ENCODE measurements at regions not wholly inside any gene's neighbourhood (a gene's known extent, or its start where the extent isn't known, plus 50 kb on each side); places are given as distances from the start of the nearest gene placed in this dataset.

- Histone ChIP-seq H3K27me3 (ENCODE audit: low read length) (no peaks in the 10 kb centered on the region), H3K9me3 (ENCODE audit: insufficient read depth, low read length) (no peaks in the 10 kb centered on the region), H3F3A (ENCODE audit: insufficient read depth) (no peaks in the 10 kb centered on the region), H3K79me2 (ENCODE audit: insufficient read depth, low read length) (no peaks in the 10 kb centered on the region), H3K4me2 (ENCODE audit: low read depth, low read length, poor library complexity, severe bottlenecking) (no peak overlapping the region), H3K4me3 (ENCODE audit: insufficient read depth, low read length, poor library complexity, severe bottlenecking) (no peak overlapping the region), H3K9ac (ENCODE audit: low read length) (no peak overlapping the region), H3K9me2 (replicated peaks; ENCODE audit: insufficient read depth, low read length) (no peaks in the 10 kb centered on the region), H4K20me1 (ENCODE audit: low read depth, low read length) (no peaks in the 10 kb centered on the region), H3K36me3 (ENCODE audit: low read length) (no peaks in the 10 kb centered on the region), H3K27ac (ENCODE audit: low read depth, low read length) (no peak overlapping the region), H2AFZ (ENCODE audit: low read depth, low read length, severe bottlenecking) (no peak overlapping the region)
- no peak for TF ChIP-seq EZH2phosphoT487 (conservative IDR thresholded peaks at IDR 0.05; ENCODE audit: low read length)
- TF ChIP-seq, protein P1, sequence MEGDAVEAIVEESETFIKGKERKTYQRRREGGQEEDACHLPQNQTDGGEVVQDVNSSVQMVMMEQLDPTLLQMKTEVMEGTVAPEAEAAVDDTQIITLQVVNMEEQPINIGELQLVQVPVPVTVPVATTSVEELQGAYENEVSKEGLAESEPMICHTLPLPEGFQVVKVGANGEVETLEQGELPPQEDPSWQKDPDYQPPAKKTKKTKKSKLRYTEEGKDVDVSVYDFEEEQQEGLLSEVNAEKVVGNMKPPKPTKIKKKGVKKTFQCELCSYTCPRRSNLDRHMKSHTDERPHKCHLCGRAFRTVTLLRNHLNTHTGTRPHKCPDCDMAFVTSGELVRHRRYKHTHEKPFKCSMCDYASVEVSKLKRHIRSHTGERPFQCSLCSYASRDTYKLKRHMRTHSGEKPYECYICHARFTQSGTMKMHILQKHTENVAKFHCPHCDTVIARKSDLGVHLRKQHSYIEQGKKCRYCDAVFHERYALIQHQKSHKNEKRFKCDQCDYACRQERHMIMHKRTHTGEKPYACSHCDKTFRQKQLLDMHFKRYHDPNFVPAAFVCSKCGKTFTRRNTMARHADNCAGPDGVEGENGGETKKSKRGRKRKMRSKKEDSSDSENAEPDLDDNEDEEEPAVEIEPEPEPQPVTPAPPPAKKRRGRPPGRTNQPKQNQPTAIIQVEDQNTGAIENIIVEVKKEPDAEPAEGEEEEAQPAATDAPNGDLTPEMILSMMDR (IDR thresholded peaks at IDR 0.05; ENCODE audit: insufficient read depth, low read length, poor library complexity, severe bottlenecking) = no peak
These were observed 121.6 kb downstream of the TXNL1 start for GRCh38 chr18:56516789-56517188.

DNA sequence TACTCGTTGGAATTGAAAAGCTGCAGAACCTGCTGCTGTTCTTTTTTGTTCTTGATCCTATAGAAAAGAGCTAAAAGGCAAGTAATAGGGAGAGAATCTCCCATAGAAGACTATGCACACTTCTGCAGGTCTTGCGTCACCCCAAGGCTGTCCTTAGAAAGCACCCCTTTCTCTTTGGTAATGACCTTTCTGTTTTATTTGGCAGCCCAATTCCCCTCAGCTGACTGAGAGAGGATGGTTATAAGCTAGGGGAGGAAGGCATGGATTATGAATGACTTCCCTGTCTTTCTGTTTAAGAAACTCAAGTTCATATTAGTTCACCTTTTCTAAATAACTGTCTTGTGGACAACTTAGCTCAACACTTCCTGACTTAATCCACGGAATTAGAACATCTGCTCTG, 122.9 kb downstream of the TXNL1 start:
- H3F3A ChIP-seq (ENCODE audit: insufficient read depth) = no peaks in the 10 kb centered on the region
- H2AFZ ChIP-seq (ENCODE audit: low read depth, low read length, severe bottlenecking) = no peak overlapping the region
- no peaks in the 10 kb centered on the region for H3K9me2 ChIP-seq (replicated peaks; ENCODE audit: insufficient read depth, low read length)
- H3K4me3 ChIP-seq (ENCODE audit: insufficient read depth, low read length, poor library complexity, severe bottlenecking) = no peak overlapping the region
- no peaks in the 10 kb centered on the region for H3K9me3 ChIP-seq (ENCODE audit: insufficient read depth, low read length)
- no peak overlapping the region for H3K4me2 ChIP-seq (ENCODE audit: low read depth, low read length, poor library complexity, severe bottlenecking)
- no peaks in the 10 kb centered on the region for H3K27me3 ChIP-seq (ENCODE audit: low read length)
- no peak for TF ChIP-seq EZH2phosphoT487 (conservative IDR thresholded peaks at IDR 0.05; ENCODE audit: low read length)
- TF ChIP-seq, protein P1 (IDR thresholded peaks at IDR 0.05; ENCODE audit: insufficient read depth, low read length, poor library complexity, severe bottlenecking) = no peak
- no peaks in the 10 kb centered on the region for H4K20me1 ChIP-seq (ENCODE audit: low read depth, low read length)
- H3K36me3 ChIP-seq (ENCODE audit: low read length) = no peaks in the 10 kb centered on the region
- no peak overlapping the region for H3K9ac ChIP-seq (ENCODE audit: low read length)
- H3K79me2 ChIP-seq (ENCODE audit: insufficient read depth, low read length) = no peaks in the 10 kb centered on the region
- H3K27ac ChIP-seq (ENCODE audit: low read depth, low read length) = no peak overlapping the region

DNA sequence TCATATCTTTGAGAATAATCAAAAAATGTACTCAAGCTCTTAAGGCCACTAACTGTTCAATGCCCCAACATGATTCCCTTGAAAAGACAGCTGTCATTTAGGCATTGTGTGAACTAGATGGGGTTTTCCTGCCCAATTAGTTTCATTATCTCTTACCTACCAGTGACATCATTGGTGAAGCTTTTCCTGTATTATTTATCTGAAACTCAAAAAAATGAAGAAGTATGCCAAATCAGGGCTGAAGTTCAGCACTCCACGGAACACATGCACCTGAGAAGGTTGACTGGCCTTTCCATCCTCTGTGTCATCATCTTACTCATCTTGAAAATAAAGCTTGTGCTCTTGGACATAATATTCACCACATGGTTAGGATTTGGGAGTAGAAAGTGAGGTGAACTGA, 126.4 kb downstream of the TXNL1 start:
- Histone ChIP-seq H3K4me3 (ENCODE audit: insufficient read depth, low read length, poor library complexity, severe bottlenecking) (no peak overlapping the region), H2AFZ (ENCODE audit: low read depth, low read length, severe bottlenecking) (no peak overlapping the region), H3K9me2 (replicated peaks; ENCODE audit: insufficient read depth, low read length) (no peaks in the 10 kb centered on the region), H4K20me1 (ENCODE audit: low read depth, low read length) (no peaks in the 10 kb centered on the region), H3F3A (ENCODE audit: insufficient read depth) (no peaks in the 10 kb centered on the region), H3K36me3 (ENCODE audit: low read length) (no peaks in the 10 kb centered on the region), H3K9me3 (ENCODE audit: insufficient read depth, low read length) (no peaks in the 10 kb centered on the region), H3K4me2 (ENCODE audit: low read depth, low read length, poor library complexity, severe bottlenecking) (no peak overlapping the region), H3K27me3 (ENCODE audit: low read length) (no peaks in the 10 kb centered on the region), H3K79me2 (ENCODE audit: insufficient read depth, low read length) (no peaks in the 10 kb centered on the region), H3K9ac (ENCODE audit: low read length) (no peak overlapping the region), H3K27ac (ENCODE audit: low read depth, low read length) (no peak overlapping the region)
- TF ChIP-seq EZH2phosphoT487 (conservative IDR thresholded peaks at IDR 0.05; ENCODE audit: low read length) = no peak
- TF ChIP-seq, protein P1 (IDR thresholded peaks at IDR 0.05; ENCODE audit: insufficient read depth, low read length, poor library complexity, severe bottlenecking) = no peak

All from SU-DHL-6 (cell line).